Mesodermal cell (in vitro differentiated cells): ENCODE measurements at regions not wholly inside any gene's neighbourhood (a gene's known extent, or its start where the extent isn't known, plus 50 kb on each side); places are given as distances from the start of the nearest gene placed in this dataset.
"Not testable (repeated sequence)": the region's sequence is repeated elsewhere in the genome, so short reads cannot be mapped to it uniquely, and the experiment has no call there.

ENCODE experiments used
- H3K27ac ChIP-seq: 2 replicates; pipeline ENCODE4 v1.7.0; 2013; ENCODE audit warnings: mild to moderate bottlenecking, low read depth, low read length, moderate library complexity; ENCODE audit not compliant: severe bottlenecking
- H3K36me3 ChIP-seq: 2 replicates; pipeline ENCODE4 v1.7.1; 2013; ENCODE audit warnings: mild to moderate bottlenecking, low read length, moderate library complexity; ENCODE audit not compliant: control insufficient read depth, insufficient read depth
- H3K4me1 ChIP-seq: one replicate; pipeline ENCODE4 v1.7.1; 2013; ENCODE audit warnings: mild to moderate bottlenecking, low read length; ENCODE audit not compliant: insufficient read depth, control insufficient read depth, poor library complexity, severe bottlenecking
- H3K4me3 ChIP-seq: 2 replicates; pipeline ENCODE4 v1.7.0; 2013; ENCODE audit warnings: low read length, control low read depth, mild to moderate bottlenecking; ENCODE audit not compliant: insufficient read depth, poor library complexity, severe bottlenecking; ENCODE audit errors: extremely low read depth
- H3K9me3 ChIP-seq: 2 replicates; pipeline ENCODE4 v1.7.1; 2013; ENCODE audit warnings: mild to moderate bottlenecking, low read length, moderate library complexity; ENCODE audit not compliant: control insufficient read depth
- WGBS, 2 experiments: methylation state at CpG; one replicate each; pipeline ENCODE4 v1.1.5; 2013; ENCODE audit warnings: missing lambda C conversion rate in 2 of 2; ENCODE audit not compliant: insufficient coverage in 2 of 2; 5-methylcytosine and 5-hydroxymethylcytosine counted together

DNA sequence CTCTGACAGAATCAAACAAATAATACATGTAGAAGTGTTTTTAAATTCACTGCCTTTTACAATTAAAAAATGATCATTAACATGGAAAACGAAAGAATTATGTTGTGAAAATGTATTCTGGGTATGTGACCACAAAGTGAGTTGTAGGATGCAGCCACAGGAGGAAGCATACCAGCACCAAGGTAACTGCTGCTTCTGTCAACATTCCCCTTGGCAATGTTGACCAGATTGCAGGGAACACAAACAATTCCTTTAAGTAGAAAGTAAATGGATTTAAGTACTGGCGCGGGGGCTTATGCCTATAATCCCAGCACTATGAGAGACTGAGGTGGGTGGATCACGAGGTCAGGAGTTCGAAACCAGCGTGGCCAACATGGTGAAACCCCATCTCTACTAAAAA is 1877.9 kb upstream of the PCDH7 start:
- Histone ChIP-seq H3K4me3 (no peak overlapping the region), H3K27ac (no peak overlapping the region), H3K36me3 (no peaks in the 10 kb centered on the region), H3K4me1 (no peaks in the 10 kb centered on the region), H3K9me3 (no peaks in the 10 kb centered on the region)
- no CpG with 5 or more reads among the region's 6 CpGs for WGBS, 2 experiments

GRCh38 chr4:28845158-28845557 is 1875.0 kb upstream of the PCDH7 start:
- no peaks in the 10 kb centered on the region for H3K9me3 ChIP-seq
- no peak overlapping the region for H3K4me3 ChIP-seq
- no peak overlapping the region for H3K27ac ChIP-seq
- no peaks in the 10 kb centered on the region for H3K4me1 ChIP-seq
- no peaks in the 10 kb centered on the region for H3K36me3 ChIP-seq

- H3K36me3 ChIP-seq = not testable (repeated sequence)
- WGBS, 2 experiments = 83 to 91% methylated on average over 4 to 7 of the region's 7 CpGs
Measured at GRCh38 chr4:28857028-28857427, 1863.1 kb upstream of the PCDH7 start.

GRCh38 chr4:28868841-28869240 is 1851.3 kb upstream of the PCDH7 start:
- Histone ChIP-seq H3K4me3 (no peak overlapping the region), H3K27ac (no peak overlapping the region), H3K36me3 (no peaks in the 10 kb centered on the region), H3K4me1 (no peaks in the 10 kb centered on the region), H3K9me3 (no peaks in the 10 kb centered on the region)
- 68 to 100% methylated on average over 2 to 3 of the region's 4 CpGs for WGBS, 2 experiments

More at GRCh38 chr4:28857028-28857427, 1863.1 kb upstream of the PCDH7 start:
- H3K9me3 ChIP-seq, H3K4me3 ChIP-seq, H3K27ac ChIP-seq, H3K4me1 ChIP-seq: not testable (repeated sequence)

- Histone ChIP-seq H3K9me3 (no peaks in the 10 kb centered on the region), H3K4me1 (no peaks in the 10 kb centered on the region), H3K27ac (no peak overlapping the region), H3K36me3 (no peaks in the 10 kb centered on the region), H3K4me3 (no peak overlapping the region)
- WGBS, 2 experiments = 100% methylated on average over 1 of the region's 5 CpGs; no CpG with 5 or more reads in 1 of the 2 experiments
Measured at GRCh38 chr4:28879178-28879577, 1841.0 kb upstream of the PCDH7 start.

DNA sequence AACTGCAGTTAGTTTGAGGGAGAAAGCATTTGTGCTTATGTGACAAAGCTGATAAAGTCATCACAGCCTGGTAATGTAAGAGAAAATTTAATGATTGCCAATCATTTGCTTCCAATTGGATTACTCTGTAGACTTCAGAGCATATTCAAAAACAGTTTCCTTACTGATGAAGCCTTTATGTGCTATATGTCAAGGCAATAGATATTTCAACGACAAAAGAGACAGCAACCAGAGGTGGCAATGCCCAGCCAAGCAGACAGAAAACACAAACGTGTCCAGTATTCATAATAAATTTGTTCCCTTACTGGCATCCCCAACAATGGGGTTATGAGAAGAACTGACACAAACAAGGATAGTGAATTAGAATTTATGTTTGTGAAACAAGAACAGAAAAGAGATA is 1840.3 kb upstream of the PCDH7 start:
- no peaks in the 10 kb centered on the region for H3K9me3 ChIP-seq
- WGBS, 2 experiments = no CpG with 5 or more reads among the region's 2 CpGs
- no peaks in the 10 kb centered on the region for H3K4me1 ChIP-seq
- H3K36me3 ChIP-seq = no peaks in the 10 kb centered on the region
- no peak overlapping the region for H3K27ac ChIP-seq
- no peak overlapping the region for H3K4me3 ChIP-seq

DNA sequence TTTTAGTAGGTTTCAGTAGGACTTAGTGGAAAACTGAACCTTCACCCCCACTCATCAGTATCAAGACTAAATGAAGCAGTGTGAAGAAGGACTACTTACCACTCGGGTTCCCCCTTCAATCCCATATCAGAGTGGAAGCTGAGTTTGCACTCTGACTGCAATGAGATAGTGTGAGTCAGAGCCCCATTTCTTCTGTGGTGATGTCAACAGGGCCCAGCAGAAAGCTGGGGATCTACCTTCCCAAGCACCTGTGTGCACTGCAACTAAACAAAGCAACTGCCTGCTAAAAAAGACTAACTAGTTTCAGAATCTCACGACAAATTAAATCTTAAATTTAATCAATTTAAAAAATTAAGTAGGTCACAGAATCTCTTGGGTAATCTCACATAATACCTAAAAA is 1837.0 kb upstream of the PCDH7 start:
- H3K4me3 ChIP-seq = no peak overlapping the region
- WGBS, 2 experiments = 60% methylated on average over 1 of the region's 2 CpGs; no CpG with 5 or more reads in 1 of the 2 experiments
- H3K27ac ChIP-seq = no peak overlapping the region
- no peaks in the 10 kb centered on the region for H3K36me3 ChIP-seq
- H3K4me1 ChIP-seq = peaks cover 6% of the 10 kb centered on the region
- no peaks in the 10 kb centered on the region for H3K9me3 ChIP-seq

GRCh38 chr4:28886934-28887333 is 1833.2 kb upstream of the PCDH7 start:
- peaks cover 6% of the 10 kb centered on the region for H3K4me1 ChIP-seq
- no peaks in the 10 kb centered on the region for H3K36me3 ChIP-seq
- no peaks in the 10 kb centered on the region for H3K9me3 ChIP-seq
- 71% methylated on average over 1 of the region's 4 CpGs; no CpG with 5 or more reads in 1 of the 2 experiments for WGBS, 2 experiments
- peak overlapping the region; percentile 20 for H3K27ac ChIP-seq
- no peak overlapping the region for H3K4me3 ChIP-seq

DNA sequence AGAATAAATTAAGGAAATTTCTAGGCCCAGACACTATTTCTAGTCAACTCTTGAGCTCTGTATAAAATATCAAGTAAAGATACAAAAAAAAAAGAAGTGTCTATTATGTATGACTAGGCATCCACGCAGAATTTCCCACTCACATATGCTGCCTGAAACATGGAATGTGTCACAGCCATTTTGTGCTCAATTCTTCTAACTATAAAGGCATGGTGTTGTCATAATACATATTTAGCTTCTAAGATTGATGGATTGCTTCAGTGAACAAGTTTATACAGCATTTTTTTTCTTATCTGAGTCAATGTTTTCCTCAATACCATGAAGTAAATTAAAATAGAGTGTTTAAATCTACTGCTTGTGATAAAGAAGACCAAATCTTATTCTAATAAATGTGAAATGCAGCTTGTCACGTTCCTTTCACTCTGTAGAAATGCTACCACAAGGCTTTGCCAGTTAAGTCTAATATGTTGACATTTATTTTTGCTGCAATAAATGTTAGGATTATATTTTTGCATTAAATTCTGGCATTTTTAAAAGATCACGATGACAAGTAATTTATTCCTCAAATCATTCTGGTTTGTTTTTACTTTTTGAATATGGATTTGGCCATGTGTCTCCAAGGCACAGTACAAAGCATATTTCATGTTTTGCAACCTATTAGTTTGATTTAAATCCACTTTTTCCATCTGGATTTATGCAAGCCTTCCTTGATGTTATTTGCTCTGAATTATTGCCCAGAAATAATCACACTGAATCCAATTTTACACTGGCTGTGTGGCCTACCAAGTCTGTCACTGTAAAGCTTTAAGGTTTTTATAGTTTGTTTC is 1829.0 kb upstream of the PCDH7 start:
- H3K36me3 ChIP-seq = no peaks in the 10 kb centered on the region
- H3K27ac ChIP-seq = no peak overlapping the region
- H3K4me1 ChIP-seq = peaks cover 6% of the 10 kb centered on the region
- no peaks in the 10 kb centered on the region for H3K9me3 ChIP-seq
- no CpG with 5 or more reads among the region's 3 CpGs for WGBS, 2 experiments
- no peak overlapping the region for H3K4me3 ChIP-seq

GRCh38 chr4:28913466-28913865 is 1806.7 kb upstream of the PCDH7 start:
- Histone ChIP-seq H3K4me1 (no peaks in the 10 kb centered on the region), H3K9me3 (no peaks in the 10 kb centered on the region), H3K27ac (no peak overlapping the region), H3K36me3 (no peaks in the 10 kb centered on the region), H3K4me3 (no peak overlapping the region)
- no CpG with 5 or more reads among the region's 1 CpG for WGBS, 2 experiments

- Histone ChIP-seq H3K4me1 (no peaks in the 10 kb centered on the region), H3K9me3 (no peaks in the 10 kb centered on the region), H3K4me3 (no peak overlapping the region), H3K36me3 (no peaks in the 10 kb centered on the region), H3K27ac (no peak overlapping the region)
- WGBS, 2 experiments = 88 to 90% methylated on average over 2 of the region's 2 CpGs
Measured at GRCh38 chr4:28916585-28916984, 1803.6 kb upstream of the PCDH7 start.
